ENCODE measurements at regions not wholly inside any gene's neighbourhood (a gene's known extent, or its start where the extent isn't known, plus 50 kb on each side); places are given as distances from the start of the nearest gene placed in this dataset.
"Not testable (repeated sequence)": the region's sequence is repeated elsewhere in the genome, so short reads cannot be mapped to it uniquely, and the experiment has no call there.

- no peak for DNase-seq (ENCODE audit: low read depth in 2 of 2)
These were observed 417.8 kb upstream of the CCL2 start for GRCh38 chr17:33837281-33837680.

GRCh38 chr17:33838281-33838680, 416.8 kb upstream of the CCL2 start:
- no peak for DNase-seq (ENCODE audit: low read depth in 2 of 2)

GRCh38 chr17:33847900-33848299, 407.2 kb upstream of the CCL2 start:
- DNase-seq (ENCODE audit: low read depth in 2 of 2), result no peak

DNA sequence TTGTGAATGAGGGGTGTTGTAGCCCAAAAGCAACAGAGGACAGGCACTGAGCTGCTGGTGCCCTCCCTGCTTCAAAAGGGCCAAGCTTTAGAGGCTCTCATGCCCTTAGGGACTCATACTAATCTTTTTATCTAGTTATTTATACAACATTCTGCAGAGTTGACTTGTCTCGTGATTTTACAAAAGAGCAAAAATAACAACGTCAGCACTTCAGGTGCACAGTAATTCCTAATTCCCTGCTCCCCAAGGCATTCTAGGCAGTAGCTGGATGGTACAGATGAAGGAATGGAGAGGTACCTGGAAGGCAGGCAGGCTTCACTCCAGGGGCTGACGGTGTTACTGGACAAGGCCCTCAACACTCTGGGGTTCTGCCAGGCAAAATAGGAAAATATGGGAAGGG, 406.7 kb upstream of the CCL2 start:
- DNase-seq (ENCODE audit: low read depth in 2 of 2), result no peak

- DNase-seq (ENCODE audit: low read depth in 2 of 2), result no peak
These were observed 400.5 kb upstream of the CCL2 start for GRCh38 chr17:33854596-33854995.

GRCh38 chr17:33858121-33858520, 397.0 kb upstream of the CCL2 start:
- no peak for DNase-seq (ENCODE audit: low read depth in 2 of 2)

GRCh38 chr17:33858682-33859081, 396.4 kb upstream of the CCL2 start:
- no peak for DNase-seq (ENCODE audit: low read depth in 2 of 2)

- DNase-seq (ENCODE audit: low read depth in 2 of 2), result no peak
These were observed 392.1 kb upstream of the CCL2 start for GRCh38 chr17:33862772-33863602.

DNA sequence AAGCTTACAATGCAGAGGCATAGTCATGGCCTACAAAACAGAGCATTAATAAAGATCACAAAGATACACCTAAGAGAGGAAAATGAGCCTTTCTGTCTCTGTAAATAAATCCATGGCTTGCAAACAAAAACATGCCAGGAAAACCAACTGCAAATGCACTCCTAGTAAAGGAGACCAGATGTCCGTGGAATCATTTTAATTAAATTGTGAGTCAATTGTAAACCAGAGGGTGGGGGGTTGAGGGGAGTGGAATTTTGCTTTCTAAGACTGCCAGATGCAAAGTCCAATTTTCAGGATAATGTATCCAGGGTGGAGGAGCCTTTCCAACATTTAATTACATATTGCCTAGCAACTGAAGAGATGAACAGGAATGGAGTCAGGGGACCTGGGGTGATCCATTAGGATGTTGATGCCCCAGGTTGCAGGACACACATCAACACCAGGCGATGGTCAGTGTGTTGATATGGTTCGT, 390.3 kb upstream of the CCL2 start:
- DNase-seq (ENCODE audit: low read depth in 2 of 2), result no peak

DNA sequence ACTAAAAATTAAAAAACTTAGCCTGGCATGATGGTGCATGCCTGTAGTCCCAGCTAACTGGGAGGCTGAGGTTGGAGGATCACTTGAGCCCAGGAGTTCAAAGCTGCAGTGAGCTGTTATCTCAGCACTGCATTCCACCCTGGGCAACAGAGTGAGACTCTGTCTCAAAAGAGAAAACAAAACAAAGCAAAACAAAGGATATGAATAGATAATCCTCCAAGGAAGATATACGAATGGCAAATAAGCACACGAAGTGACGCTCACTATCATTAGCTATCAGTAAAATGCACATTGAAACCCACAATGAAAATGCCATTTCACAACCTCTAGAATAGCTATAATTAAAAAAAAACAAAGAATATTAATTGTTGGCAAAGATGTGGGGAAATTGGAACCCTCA, 386.2 kb upstream of the CCL2 start:
- DNase-seq (ENCODE audit: low read depth in 2 of 2), result no peak

DNA sequence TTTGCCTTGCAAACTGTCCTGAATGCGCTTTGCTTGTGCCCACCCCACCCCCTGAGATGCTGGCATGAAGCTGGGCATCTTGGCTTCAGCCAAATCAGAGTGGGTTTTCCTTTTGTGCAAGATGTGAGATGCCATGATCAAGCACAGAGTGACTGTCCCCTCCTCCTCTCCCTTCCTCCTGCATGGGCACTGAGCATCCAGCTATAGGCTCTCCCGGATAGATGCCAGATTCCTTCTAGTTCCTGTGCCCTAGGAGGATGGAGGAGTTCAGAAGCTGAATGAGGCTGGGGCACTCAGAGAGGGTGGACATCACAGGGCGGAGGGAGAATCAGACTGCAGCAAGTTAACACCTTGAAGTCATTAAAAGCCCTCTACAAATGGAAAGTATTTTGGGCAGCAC, 384.1 kb upstream of the CCL2 start:
- no peak for DNase-seq (ENCODE audit: low read depth in 2 of 2)

- DNase-seq (ENCODE audit: low read depth in 2 of 2), result no peak
These were observed 383.2 kb upstream of the CCL2 start for GRCh38 chr17:33871720-33872540.

DNA sequence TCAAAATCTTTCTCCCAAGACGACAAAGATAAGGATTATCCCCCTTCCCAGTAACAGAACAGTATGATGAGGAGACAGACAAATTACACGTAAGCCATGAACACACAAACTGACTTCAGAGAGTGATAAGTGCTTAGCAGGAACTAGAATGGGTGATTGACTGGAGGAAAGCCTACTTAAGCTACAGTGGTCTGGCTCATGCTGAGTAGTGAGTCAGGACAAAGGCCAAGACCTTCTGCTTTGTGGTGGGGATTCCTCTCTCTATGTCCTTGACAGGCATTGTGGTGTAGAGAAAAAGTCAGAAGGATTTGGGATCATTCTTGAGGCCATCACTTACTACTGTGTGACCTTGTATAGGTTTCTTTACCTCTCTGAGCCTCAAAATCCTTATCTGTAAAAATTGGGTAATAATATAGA, 381.9 kb upstream of the CCL2 start:
- DNase-seq (ENCODE audit: low read depth in 2 of 2), result no peak

- DNase-seq (ENCODE audit: low read depth in 2 of 2), result no peak
These were observed 380.4 kb upstream of the CCL2 start for GRCh38 chr17:33874617-33875060.

- no peak for DNase-seq (ENCODE audit: low read depth in 2 of 2)
These were observed 379.1 kb upstream of the CCL2 start for GRCh38 chr17:33875973-33876372.

DNA sequence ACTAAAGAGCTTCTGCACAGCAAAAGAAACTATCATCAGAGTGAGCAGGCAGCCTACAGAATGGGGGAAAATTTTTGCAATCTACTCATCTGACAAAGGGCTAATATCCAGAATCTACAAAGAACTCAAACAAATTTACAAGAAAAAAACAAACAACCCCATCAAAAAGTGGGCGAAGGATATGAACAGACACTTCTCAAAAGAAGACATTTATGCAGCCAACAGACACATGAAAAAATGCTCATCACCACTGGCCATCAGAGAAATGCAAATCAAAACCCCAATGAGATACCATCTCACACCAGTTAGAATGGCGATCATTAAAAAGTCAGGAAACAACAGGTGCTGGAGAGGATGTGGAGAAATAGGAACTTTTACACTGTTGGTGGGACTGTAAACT, 372.8 kb upstream of the CCL2 start:
- not testable (repeated sequence) for DNase-seq (ENCODE audit: low read depth in 2 of 2)

- DNase-seq (ENCODE audit: low read depth in 2 of 2), result not testable (repeated sequence)
These were observed 372.4 kb upstream of the CCL2 start for GRCh38 chr17:33882677-33883076.

DNA sequence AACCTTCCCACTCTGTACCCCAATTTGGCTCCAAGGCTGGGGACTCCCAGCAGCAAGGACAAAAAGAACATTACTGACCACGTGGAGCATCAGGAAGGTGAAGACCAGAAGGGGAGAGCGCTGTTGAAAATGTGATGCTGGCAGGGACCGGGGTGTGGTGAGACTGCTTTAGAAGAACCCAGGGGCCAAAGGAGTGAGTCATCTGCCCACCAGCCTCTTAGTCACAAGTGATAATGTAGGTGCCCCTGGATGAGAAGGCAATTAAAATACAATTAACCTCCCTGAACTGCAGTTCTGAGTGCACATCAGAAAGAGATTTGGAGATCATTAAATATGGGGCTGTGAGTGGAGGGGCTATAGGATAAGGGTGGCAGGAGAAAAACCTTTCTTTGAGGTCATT, 366.6 kb upstream of the CCL2 start:
- no peak for DNase-seq (ENCODE audit: low read depth in 2 of 2)

DNA sequence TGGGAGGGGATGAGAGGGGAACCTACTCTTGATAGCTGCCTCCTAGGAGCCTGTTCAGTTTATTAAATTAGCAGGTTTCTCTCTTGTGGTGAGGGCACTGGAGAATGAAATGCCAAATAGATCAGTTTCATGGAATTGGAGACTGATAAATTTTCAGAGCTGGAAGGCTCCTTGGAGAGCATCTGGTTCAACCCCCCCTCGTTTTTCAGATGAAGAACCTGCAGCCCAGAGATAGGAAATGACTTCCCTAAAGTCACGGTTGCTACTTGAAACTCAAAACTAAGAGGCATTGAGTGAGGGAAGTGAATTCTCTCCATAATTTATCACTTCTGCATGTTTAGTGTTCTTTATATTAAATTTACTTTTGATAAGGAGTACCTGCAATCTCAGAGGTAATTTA, 366.0 kb upstream of the CCL2 start:
- no peak for DNase-seq (ENCODE audit: low read depth in 2 of 2)

DNA sequence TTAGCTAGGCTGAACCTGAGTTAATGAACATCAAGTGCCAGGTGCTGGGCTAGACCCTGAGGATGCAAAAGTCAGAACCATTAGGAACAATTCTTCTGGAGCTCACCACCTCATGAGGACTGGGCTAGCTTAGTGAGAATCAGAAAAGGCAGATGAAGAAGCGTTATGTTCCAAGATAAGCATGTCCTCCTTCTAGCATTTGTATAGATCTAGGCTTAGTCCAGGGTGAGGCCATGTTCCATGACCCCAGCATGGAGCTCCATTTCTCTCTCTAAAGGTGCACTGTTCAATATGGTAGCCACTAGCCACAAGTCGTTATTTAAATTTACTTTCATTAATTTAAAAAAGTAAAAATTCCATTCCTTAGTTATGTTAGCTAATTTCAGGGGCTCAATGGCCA, 365.3 kb upstream of the CCL2 start:
- DNase-seq (ENCODE audit: low read depth in 2 of 2), result no peak

DNA sequence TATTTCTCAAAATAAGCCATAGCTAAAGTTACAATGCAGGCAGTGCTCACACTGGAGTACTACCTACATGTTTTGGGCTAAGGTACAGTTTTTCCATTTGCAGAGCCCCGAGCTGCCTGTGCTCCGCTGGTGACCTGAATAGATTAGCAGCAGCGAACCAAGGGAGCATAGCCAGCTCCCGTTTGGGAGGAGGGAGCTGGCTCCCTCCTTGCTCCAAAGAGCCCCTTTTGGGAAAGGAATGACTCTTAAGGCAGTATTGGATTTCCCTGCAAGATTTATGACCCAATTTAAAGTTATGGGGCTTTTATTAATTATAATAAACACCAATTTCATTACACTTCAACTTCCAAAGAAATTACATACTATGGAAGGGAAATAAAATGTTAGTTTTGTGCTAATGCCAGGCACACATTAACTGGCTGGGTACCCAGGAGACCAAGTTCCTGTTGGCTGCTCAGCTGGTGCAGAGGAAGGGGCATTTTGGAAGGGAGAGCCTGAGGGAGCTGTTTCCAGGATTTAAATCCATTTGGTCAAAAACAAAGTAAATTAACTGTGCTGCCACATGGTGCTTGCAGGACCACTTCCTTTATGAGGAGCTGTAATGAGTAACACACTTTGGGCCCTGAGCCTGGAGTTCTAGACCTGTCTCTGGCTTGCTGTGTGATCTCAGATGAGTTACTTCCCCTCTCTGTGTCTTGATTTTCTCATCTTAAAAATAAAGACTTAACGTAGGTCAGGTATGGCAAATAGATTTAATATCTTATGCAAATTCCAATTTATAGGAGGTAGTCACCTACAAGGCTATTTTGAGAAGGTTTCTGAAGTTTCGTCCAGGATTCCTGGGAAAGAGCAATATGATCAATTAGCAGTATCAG, 362.1 kb upstream of the CCL2 start:
- no peak for DNase-seq (ENCODE audit: low read depth in 2 of 2)

GRCh38 chr17:33895491-33895890, 359.6 kb upstream of the CCL2 start:
- no peak for DNase-seq (ENCODE audit: low read depth in 2 of 2)
